ENCODE measurements at regions not wholly inside any gene's neighbourhood (a gene's known extent, or its start where the extent isn't known, plus 50 kb on each side); places are given as distances from the start of the nearest gene placed in this dataset.

DNA sequence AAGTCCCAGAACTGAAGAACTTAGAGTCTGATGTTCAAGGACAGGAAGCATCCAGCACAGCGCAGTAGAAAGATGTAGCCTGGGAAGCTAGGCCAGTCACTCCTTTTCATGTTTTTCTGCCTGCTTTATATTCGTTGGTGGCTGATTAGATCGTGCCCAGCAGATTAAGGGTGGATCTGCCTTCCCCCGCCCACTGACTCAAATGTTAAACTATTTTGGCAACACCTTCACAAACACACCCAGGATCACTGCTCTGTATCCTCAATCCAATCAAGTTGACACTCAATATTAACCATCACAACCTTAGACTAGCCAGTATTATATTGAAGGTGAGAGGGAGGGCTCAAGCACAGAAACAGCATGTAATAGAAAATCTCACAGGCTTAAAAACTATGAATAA, 222.9 kb downstream of the C12orf50 start:
- TF ChIP-seq CTCF (IDR thresholded peaks at IDR 0.05) (no peak), POLR2A (IDR thresholded peaks at IDR 0.05) (no peak)
